OCI-LY7 (cell line): ENCODE measurements at regions not wholly inside any gene's neighbourhood (a gene's known extent, or its start where the extent isn't known, plus 50 kb on each side); places are given as distances from the start of the nearest gene placed in this dataset.

Experiments used
- BruUV-seq: library from RNA; stranded (reverse); fragments of 400-500 nt; replicated peaks from 2 replicates; lab custom pipeline; 2021; lab: Mats Ljungman, UMichigan
- CTCF ChIA-PET: fragments of 300-600 bp; sonication (Branson Sonifier 250); formaldehyde crosslinking; loops from one replicate; lab custom pipeline; 2022; ENCODE audit warnings: antibody characterized with exemption; ENCODE audit not compliant: unreplicated experiment; lab: Charles Lee
- POLR2A ChIA-PET: fragments of 300-600 bp; sonication (Branson Sonifier 250); formaldehyde crosslinking; loops from one replicate; lab custom pipeline; 2022; ENCODE audit warnings: antibody characterized with exemption; lab: Charles Lee
- DNase-seq: peaks from one replicate; pipeline ENCODE4 v3.0.0-alpha.2; 2015; ENCODE audit warnings: low spot score
- H2AFZ ChIP-seq: fragments of 200-600 bp; sonication (generic), shearing (Covaris generic); 2 replicates; pipeline ENCODE4 v1.6.1; 2014; ENCODE audit warnings: mild to moderate bottlenecking, antibody characterized with exemption, low read length, moderate library complexity
- H3K27ac ChIP-seq: fragments of 200-600 bp; sonication (generic); 2 replicates; pipeline ENCODE4 v1.5.1; 2014; ENCODE audit warnings: mixed run types, low read depth, mild to moderate bottlenecking, moderate library complexity, low read length, inconsistent platforms; ENCODE audit not compliant: poor library complexity, severe bottlenecking
- H3K36me3 ChIP-seq: fragments of 200-600 bp; sonication (generic); 2 replicates; pipeline ENCODE4 v1.6.1; 2014; ENCODE audit warnings: mild to moderate bottlenecking, antibody characterized with exemption, low read length, moderate library complexity, mixed read lengths; ENCODE audit not compliant: insufficient read depth
- H3K4me1 ChIP-seq: fragments of 200-600 bp; sonication (generic); 2 replicates; pipeline ENCODE4 v1.5.1; 2014; ENCODE audit warnings: mild to moderate bottlenecking, low read length; ENCODE audit not compliant: insufficient read depth, poor library complexity, severe bottlenecking
- H3K4me2 ChIP-seq: fragments of 200-600 bp; sonication (generic); 2 replicates; pipeline ENCODE4 v1.6.1; 2014; ENCODE audit warnings: mild to moderate bottlenecking, low read length
- H3K4me3 ChIP-seq: fragments of 200-600 bp; sonication (generic); 2 replicates; pipeline ENCODE4 v1.5.1; 2014; ENCODE audit warnings: mild to moderate bottlenecking, low read depth, low read length; ENCODE audit not compliant: poor library complexity, severe bottlenecking
- H3K79me2 ChIP-seq: fragments of 200-600 bp; sonication (generic); 2 replicates; pipeline ENCODE4 v1.6.1; 2016; ENCODE audit warnings: low read depth, mild to moderate bottlenecking, low read length, moderate library complexity, mixed read lengths; ENCODE audit not compliant: insufficient read depth
- H3K9me2 ChIP-seq: fragments of 200-600 bp; sonication (generic); 2 replicates; pipeline ENCODE4 v1.6.1; 2016; ENCODE audit warnings: mild to moderate bottlenecking, low read length, mixed read lengths; ENCODE audit not compliant: insufficient read depth
- H3K9me3 ChIP-seq: fragments of 200-600 bp; sonication (generic); 2 replicates; pipeline ENCODE4 v1.6.1; 2014; ENCODE audit warnings: mild to moderate bottlenecking, mixed run types, low read length, mixed read lengths
- H4K20me1 ChIP-seq: fragments of 200-600 bp; sonication (generic); 2 replicates; pipeline ENCODE4 v1.6.1; 2014; ENCODE audit warnings: mild to moderate bottlenecking, antibody characterized with exemption, low read length, moderate library complexity, mixed read lengths; ENCODE audit not compliant: insufficient read depth
- CTCF ChIP-seq: fragments of 200-600 bp; sonication (generic); conservative IDR thresholded peaks from 2 replicates; pipeline ENCODE4 v1.5.1; 2014; ENCODE audit warnings: mild to moderate bottlenecking, antibody characterized with exemption, low read length, moderate library complexity, mixed read lengths
- EZH2phosphoT487 ChIP-seq: fragments of 200-600 bp; sonication (generic); IDR thresholded peaks from 2 replicates; pipeline ENCODE4 v1.6.1; 2018; ENCODE audit warnings: low read depth, borderline replicate concordance, mild to moderate bottlenecking, mixed run types, antibody characterized with exemption, low read length, moderate library complexity, mixed read lengths
- intact Hi-C: fragments of 100-400 bp; cut with micrococcal nuclease; formaldehyde crosslinking; loops from one replicate; pipeline ENCODE4 v1.10.0; 2022; ENCODE audit not compliant: unreplicated experiment

- ChIA-PET CTCF (no interaction called here), POLR2A (interaction anchor here (0.5 to 0.7 kb wide), 2 partner anchors 18 to 33 kb away, joined by 3 read pairs; no protein-coding TSS in a partner anchor)
- no TSS peak for BruUV-seq
- intact Hi-C loops, result no loop called here
- no peak overlapping the region for H3K4me3 ChIP-seq
- no peaks in the 10 kb centered on the region for H3K79me2 ChIP-seq
- TF ChIP-seq EZH2phosphoT487, result no peak
- H3K9me2 ChIP-seq, result no peaks in the 10 kb centered on the region
- no peak for DNase-seq
- no peaks in the 10 kb centered on the region for H3K9me3 ChIP-seq
- no peaks in the 10 kb centered on the region for H4K20me1 ChIP-seq
- no peak overlapping the region for H3K4me2 ChIP-seq
- no peak overlapping the region for H3K27ac ChIP-seq
- H2AFZ ChIP-seq, result no peak overlapping the region
- no peaks in the 10 kb centered on the region for H3K4me1 ChIP-seq
- no peaks in the 10 kb centered on the region for H3K36me3 ChIP-seq
These were observed 266.8 kb downstream of the NEDD1 start for GRCh38 chr12:97173688-97174410.

GRCh38 chr12:97177481-97177880 is 270.4 kb downstream of the NEDD1 start:
- CTCF ChIA-PET, result no interaction called here

DNA sequence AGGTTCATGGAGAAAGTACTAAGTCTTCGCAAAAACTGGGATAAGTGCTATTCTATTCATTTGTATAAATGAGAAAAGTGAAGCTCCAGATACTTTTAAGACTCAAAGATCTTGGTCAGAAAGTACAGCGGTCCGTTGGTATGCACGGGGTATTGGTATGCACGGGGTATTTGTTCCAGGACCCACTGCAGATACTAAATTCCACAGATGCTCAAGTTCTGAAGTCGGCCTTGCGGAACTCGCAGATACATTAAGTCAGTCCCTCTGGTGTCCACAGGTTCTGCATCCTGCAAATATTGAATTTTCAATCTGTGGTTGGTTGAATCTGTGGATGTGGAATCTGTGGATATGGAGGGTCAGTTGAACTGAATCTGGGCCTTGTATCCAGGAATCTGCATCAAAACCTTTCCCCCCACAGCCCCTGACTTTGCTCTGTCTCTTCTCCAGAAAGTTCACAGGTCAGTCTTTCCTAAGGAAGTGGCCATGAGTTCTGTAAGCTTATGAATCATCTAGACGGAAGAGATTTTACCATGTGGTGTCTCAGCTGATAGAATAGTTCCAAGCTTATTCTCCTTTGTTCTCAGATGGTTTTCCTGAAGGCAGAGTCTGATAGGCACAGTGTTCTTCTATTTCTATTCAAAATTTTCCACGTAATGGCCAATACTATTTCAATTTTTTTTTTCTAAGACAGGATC is 274.7 kb downstream of the NEDD1 start:
- ChIA-PET POLR2A (interaction anchor here (1.2 kb wide), 1 partner anchor 11 kb away, joined by 3 read pairs; no protein-coding TSS in a partner anchor), CTCF (no interaction called here)
- BruUV-seq, result no TSS peak
- Histone ChIP-seq H4K20me1 (no peaks in the 10 kb centered on the region), H3K4me3 (no peak overlapping the region), H3K36me3 (no peaks in the 10 kb centered on the region), H3K4me1 (no peaks in the 10 kb centered on the region), H3K27ac (no peak overlapping the region), H2AFZ (no peak overlapping the region), H3K9me2 (no peaks in the 10 kb centered on the region), H3K79me2 (no peaks in the 10 kb centered on the region), H3K4me2 (no peak overlapping the region), H3K9me3 (no peaks in the 10 kb centered on the region)
- no peak for DNase-seq
- intact Hi-C loops, result no loop called here
- TF ChIP-seq EZH2phosphoT487 (no peak), CTCF (no peak)

More at GRCh38 chr12:97177481-97177880, 270.4 kb downstream of the NEDD1 start:
- no peaks in the 10 kb centered on the region for H3K9me2 ChIP-seq
- H3K4me1 ChIP-seq, result no peaks in the 10 kb centered on the region
- POLR2A ChIA-PET, result no interaction called here
- no peaks in the 10 kb centered on the region for H3K79me2 ChIP-seq
- H3K4me2 ChIP-seq, result no peak overlapping the region
- no peaks in the 10 kb centered on the region for H3K36me3 ChIP-seq
- BruUV-seq, result no TSS peak
- no peak overlapping the region for H3K4me3 ChIP-seq
- no peak overlapping the region for H2AFZ ChIP-seq
- H3K27ac ChIP-seq, result no peak overlapping the region
- H4K20me1 ChIP-seq, result no peaks in the 10 kb centered on the region
- DNase-seq, result no peak
- H3K9me3 ChIP-seq, result no peaks in the 10 kb centered on the region
- intact Hi-C loops, result no loop called here
- no peak for TF ChIP-seq CTCF
- no peak for TF ChIP-seq EZH2phosphoT487
